Left lung (tissue), 4 donors: ENCODE measurements at regions not wholly inside any gene's neighbourhood (a gene's known extent, or its start where the extent isn't known, plus 50 kb on each side); places are given as distances from the start of the nearest gene placed in this dataset.

Source experiments
- ATAC-seq: fragments of 200-7000 bp; cut with Tn5 transposase; one replicate; pipeline ENCODE4 v1.9.1; 2020; ENCODE audit warnings: moderate library complexity
- DNase-seq, 4 donors: peaks; one replicate each; pipeline ENCODE4 v3.0.0-alpha.2; 2013 to 2020
- H3K27ac ChIP-seq, 2 donors: fragments of 200-600 bp; sonication (generic) in 1 of 2; one replicate each; pipeline versions ENCODE4 v1.5.0 to v1.8.0; 2020 to 2021
- H3K27me3 ChIP-seq, 2 donors: fragments of 200-600 bp; sonication (generic) in 1 of 2; one replicate each; pipeline versions ENCODE4 v1.5.0 to v1.8.0; 2020 to 2021
- H3K36me3 ChIP-seq, 2 donors: fragments of 200-600 bp; sonication (generic) in 1 of 2; one replicate each; pipeline versions ENCODE4 v1.5.0 to v1.8.0; 2020 to 2021
- H3K4me1 ChIP-seq, 2 donors: fragments of 200-600 bp; one replicate each; pipeline ENCODE4 v1.8.0; 2021
- H3K4me3 ChIP-seq, 2 donors: fragments of 200-600 bp; sonication (generic) in 1 of 2; one replicate each; pipeline versions ENCODE4 v1.5.0 to v1.8.0; 2020 to 2021; ENCODE audit warnings: mild to moderate bottlenecking in 1 of 2
- H3K9me3 ChIP-seq, 2 donors: fragments of 200-600 bp; sonication (generic) in 1 of 2; one replicate each; pipeline versions ENCODE4 v1.5.0 to v1.8.0; 2020 to 2021
- CTCF ChIP-seq, 2 donors: fragments of 200-600 bp; sonication (generic) in 1 of 2; IDR thresholded peaks; one replicate each; pipeline versions ENCODE4 v1.5.0 to v1.8.0; 2021; ENCODE audit warnings: antibody characterized with exemption in 2 of 2
- intact Hi-C, 2 donors: fragments of 100-400 bp; cut with DNase I; formaldehyde crosslinking; loops; one replicate each; pipeline versions ENCODE4 v1.11.2 to v1.14.2; 2022
- donor health status: DM: no; HTN: yes; CAD: no.
- donor health status: DM: no; HTN: no; CAD: no.

- no peak for TF ChIP-seq CTCF (IDR thresholded peaks at IDR 0.05)
- H3K4me3 ChIP-seq, result no peak overlapping the region
Observed at GRCh38 chr3:159928666-159929065, 60.0 kb upstream of the IL12A start.

GRCh38 chr3:159929171-159930141, 59.2 kb upstream of the IL12A start:
- no peaks in the 10 kb centered on the region for H3K36me3 ChIP-seq
- no peak overlapping the region for H3K4me3 ChIP-seq
- ATAC-seq (peak; percentile 81), DNase-seq (peak in 2 of 4 donors; percentile 18 to 35)
- TF ChIP-seq CTCF (IDR thresholded peaks at IDR 0.05), result peak in 1 of 2 donors; percentile 35
- no peaks in the 10 kb centered on the region for H3K27me3 ChIP-seq
- H3K9me3 ChIP-seq, result peaks cover 0 to 17% of the 10 kb centered on the region in 2 donors
- peaks cover 0 to 16% of the 10 kb centered on the region in 2 donors for H3K4me1 ChIP-seq
- intact Hi-C loops, result no loop called here
- peak overlapping the region; percentile 42 to 79 for H3K27ac ChIP-seq

More at GRCh38 chr3:159928666-159929065, 60.0 kb upstream of the IL12A start:
- Histone ChIP-seq H3K27ac (peak overlapping the region in 1 of 2 donors; percentile 79), H3K4me1 (peaks cover 0 to 16% of the 10 kb centered on the region in 2 donors), H3K27me3 (no peaks in the 10 kb centered on the region), H3K9me3 (peaks cover 0 to 9% of the 10 kb centered on the region in 2 donors), H3K36me3 (no peaks in the 10 kb centered on the region)
- ATAC-seq (peak; percentile 53), DNase-seq (no peak)
- intact Hi-C loops, result no loop called here

GRCh38 chr3:159934216-159934615, 54.4 kb upstream of the IL12A start:
- Histone ChIP-seq H3K4me3 (no peak overlapping the region), H3K36me3 (no peaks in the 10 kb centered on the region), H3K27me3 (no peaks in the 10 kb centered on the region), H3K27ac (no peak overlapping the region), H3K9me3 (peaks cover 0 to 21% of the 10 kb centered on the region in 2 donors), H3K4me1 (peaks cover 0 to under 1% of the 10 kb centered on the region in 2 donors)
- intact Hi-C loops, result no loop called here
- ATAC-seq (no peak), DNase-seq (no peak)
- no peak for TF ChIP-seq CTCF (IDR thresholded peaks at IDR 0.05)

- H3K9me3 ChIP-seq, result peaks cover 0 to 21% of the 10 kb centered on the region in 2 donors
- ATAC-seq (no peak), DNase-seq (no peak)
- H3K4me3 ChIP-seq, result no peak overlapping the region
- H3K4me1 ChIP-seq, result no peaks in the 10 kb centered on the region
- no peaks in the 10 kb centered on the region for H3K36me3 ChIP-seq
- H3K27ac ChIP-seq, result no peak overlapping the region
- no peak for TF ChIP-seq CTCF (IDR thresholded peaks at IDR 0.05)
- H3K27me3 ChIP-seq, result no peaks in the 10 kb centered on the region
- intact Hi-C loops, result no loop called here
Observed at GRCh38 chr3:159936541-159936940, 52.1 kb upstream of the IL12A start.

GRCh38 chr3:159937561-159938166, 51.0 kb upstream of the IL12A start:
- no peak for ATAC-seq
- Histone ChIP-seq H3K4me1 (no peaks in the 10 kb centered on the region), H3K36me3 (no peaks in the 10 kb centered on the region), H3K9me3 (peaks cover 0 to 21% of the 10 kb centered on the region in 2 donors), H3K27ac (no peak overlapping the region), H3K27me3 (no peaks in the 10 kb centered on the region), H3K4me3 (no peak overlapping the region)
- intact Hi-C loops, result no loop called here
- no peak for DNase-seq
- TF ChIP-seq CTCF (IDR thresholded peaks at IDR 0.05), result no peak
